ENCODE measurements at regions not wholly inside any gene's neighbourhood (a gene's known extent, or its start where the extent isn't known, plus 50 kb on each side); places are given as distances from the start of the nearest gene placed in this dataset.

DNA sequence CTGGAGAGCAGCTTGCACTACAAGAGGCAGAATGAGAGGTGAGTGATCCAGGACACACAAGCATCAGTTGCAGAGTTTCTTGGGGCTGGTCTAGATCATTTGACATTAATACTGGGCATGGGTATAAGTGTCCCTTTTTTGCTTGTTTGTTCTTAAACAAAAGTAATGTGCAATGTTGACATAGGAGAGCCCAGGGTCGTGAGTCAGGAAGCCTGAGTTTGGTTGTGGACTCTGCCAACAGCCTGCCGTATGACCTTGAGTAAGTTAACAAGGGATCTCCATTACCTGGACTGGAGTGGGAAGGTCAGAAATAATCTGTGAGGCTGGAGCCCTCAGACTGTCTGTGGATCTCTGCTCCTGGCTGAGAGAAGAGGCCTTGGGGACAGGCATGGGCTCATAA, 170.3 kb downstream of the KCNA5 start:
- no peak for TF ChIP-seq ZFX (IDR thresholded peaks at IDR 0.05)
- TF ChIP-seq, protein P1, sequence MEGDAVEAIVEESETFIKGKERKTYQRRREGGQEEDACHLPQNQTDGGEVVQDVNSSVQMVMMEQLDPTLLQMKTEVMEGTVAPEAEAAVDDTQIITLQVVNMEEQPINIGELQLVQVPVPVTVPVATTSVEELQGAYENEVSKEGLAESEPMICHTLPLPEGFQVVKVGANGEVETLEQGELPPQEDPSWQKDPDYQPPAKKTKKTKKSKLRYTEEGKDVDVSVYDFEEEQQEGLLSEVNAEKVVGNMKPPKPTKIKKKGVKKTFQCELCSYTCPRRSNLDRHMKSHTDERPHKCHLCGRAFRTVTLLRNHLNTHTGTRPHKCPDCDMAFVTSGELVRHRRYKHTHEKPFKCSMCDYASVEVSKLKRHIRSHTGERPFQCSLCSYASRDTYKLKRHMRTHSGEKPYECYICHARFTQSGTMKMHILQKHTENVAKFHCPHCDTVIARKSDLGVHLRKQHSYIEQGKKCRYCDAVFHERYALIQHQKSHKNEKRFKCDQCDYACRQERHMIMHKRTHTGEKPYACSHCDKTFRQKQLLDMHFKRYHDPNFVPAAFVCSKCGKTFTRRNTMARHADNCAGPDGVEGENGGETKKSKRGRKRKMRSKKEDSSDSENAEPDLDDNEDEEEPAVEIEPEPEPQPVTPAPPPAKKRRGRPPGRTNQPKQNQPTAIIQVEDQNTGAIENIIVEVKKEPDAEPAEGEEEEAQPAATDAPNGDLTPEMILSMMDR (conservative IDR thresholded peaks at IDR 0.05), result no peak
- H3K27ac ChIP-seq, result no peak overlapping the region

DNA sequence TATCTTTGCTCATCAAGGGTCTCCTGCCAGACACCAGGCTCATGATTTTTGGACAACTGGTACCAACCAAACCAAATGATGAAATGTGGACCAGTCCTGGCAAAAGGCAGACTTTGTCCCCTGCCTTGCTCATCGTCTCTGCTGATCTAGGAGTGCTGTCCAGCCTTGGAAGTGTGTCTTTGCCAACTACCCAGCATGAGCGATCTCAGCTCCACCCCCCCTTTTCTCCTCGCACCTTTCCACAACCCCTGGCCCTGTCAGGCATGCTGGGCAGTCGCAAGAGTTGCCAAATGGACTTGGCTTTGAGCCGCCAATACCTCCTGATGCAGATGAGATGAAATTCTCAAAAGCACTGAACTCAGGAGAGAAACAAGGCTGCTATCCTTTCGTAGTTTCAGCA, 174.3 kb downstream of the KCNA5 start:
- H3K27ac ChIP-seq, result no peak overlapping the region
- no peak for TF ChIP-seq ZFX (IDR thresholded peaks at IDR 0.05)
- TF ChIP-seq, protein P1 (conservative IDR thresholded peaks at IDR 0.05), result no peak

DNA sequence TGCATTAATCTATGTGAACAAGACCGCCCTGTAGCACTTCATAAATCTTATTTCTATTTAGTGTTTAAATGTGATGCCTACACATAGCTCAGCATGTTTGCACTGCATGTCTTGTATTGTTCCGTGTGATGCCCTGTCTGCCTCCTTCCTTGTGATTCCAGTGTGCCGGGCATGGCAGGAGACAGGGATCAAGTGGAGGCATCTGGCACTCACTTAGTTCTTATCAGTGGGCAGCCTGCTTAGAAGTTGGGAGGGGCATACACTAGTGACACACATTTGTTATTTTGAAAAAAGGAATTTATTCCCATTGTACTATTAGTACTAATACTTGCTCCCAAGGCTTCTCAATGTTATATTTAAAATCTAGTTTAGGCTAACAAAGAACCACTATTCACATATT, 176.4 kb downstream of the KCNA5 start:
- TF ChIP-seq, protein P1 (conservative IDR thresholded peaks at IDR 0.05), result no peak
- TF ChIP-seq ZFX (IDR thresholded peaks at IDR 0.05), result no peak
- H3K27ac ChIP-seq, result no peak overlapping the region

DNA sequence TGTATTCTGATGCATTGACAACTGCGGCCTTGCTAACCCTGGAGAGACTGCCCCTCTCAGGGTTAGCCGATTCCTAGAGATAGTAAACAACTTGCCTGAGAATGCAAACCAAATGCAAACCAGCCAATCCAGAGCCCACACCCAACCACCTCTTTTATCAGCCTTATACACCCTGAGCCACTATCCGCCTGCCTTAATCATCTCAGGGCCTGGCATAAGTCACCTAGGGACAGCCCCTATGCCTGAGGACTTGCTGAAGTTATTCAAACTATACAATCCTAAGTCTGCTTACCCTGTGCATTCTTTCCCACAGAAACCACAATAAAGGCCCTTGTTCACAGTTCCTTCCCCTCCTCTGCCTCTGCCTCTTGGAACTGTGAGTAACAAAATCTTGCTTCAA, 177.2 kb downstream of the KCNA5 start:
- TF ChIP-seq, protein P1 (conservative IDR thresholded peaks at IDR 0.05), result no peak
- TF ChIP-seq ZFX (IDR thresholded peaks at IDR 0.05), result no peak
- no peak overlapping the region for H3K27ac ChIP-seq

DNA sequence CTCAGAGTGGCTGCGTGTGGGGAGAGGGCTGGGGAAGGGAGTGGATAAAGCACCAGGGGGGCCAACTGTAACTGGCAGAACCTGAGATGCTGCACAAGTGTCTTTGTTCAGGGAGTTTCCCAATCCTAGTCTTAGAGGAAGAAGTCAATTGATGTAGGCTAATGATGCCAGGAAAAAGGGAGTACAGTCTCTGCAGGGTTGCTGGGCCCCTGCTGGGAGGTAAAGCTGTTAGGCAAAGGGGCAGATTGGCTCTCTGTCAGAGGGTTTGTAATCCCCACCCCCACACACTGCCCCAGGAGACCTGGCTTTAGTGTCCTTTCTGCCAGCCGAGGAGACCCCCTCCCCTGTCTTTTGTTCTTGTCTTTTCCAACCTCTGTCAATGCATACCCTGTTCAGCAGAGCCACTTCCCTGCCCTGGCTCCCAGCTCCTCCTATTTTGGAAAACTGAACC, 178.4 kb downstream of the KCNA5 start:
- no peak overlapping the region for H3K27ac ChIP-seq
- no peak for TF ChIP-seq ZFX (IDR thresholded peaks at IDR 0.05)
- TF ChIP-seq, protein P1 (conservative IDR thresholded peaks at IDR 0.05), result no peak

DNA sequence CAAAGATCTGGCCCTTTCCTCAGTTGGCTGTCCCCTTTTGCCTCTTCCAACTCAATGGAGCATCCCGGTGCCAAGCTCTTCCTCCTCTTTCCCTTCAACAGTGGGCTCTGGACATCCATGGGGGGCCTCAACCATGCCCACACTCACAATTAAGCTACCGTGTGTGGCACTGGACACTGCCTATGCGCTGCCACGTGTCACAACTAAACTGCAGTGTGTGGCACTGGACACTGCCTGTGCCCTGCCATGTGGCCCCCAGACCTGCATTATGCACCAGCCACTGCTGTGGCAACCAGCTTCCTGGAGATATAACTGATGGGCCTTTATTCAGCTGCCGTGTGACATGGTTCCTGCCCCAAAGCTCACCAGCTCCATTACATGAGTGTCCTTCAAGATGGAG, 179.1 kb downstream of the KCNA5 start:
- no peak overlapping the region for H3K27ac ChIP-seq
- TF ChIP-seq ZFX (IDR thresholded peaks at IDR 0.05), result no peak
- TF ChIP-seq, protein P1 (conservative IDR thresholded peaks at IDR 0.05), result no peak

DNA sequence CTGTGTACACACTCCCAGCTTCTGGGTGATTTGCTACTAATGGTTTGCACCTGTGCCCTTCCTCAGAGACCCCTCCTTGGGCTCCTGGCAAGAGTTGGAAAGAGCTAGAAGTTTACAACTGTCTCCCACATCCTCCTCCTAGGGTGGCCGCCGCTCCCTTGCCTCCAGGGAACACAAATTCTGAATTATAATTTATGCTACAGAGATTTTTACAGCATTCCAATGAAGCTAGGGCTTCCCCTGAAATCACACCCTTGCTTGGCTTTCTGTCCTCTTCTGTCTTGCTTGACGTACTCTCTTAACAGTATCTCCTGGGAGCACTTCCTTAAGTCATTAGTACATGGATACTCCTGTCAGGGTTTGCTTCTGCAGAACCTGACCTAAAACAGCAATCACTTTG, 180.2 kb downstream of the KCNA5 start:
- H3K27ac ChIP-seq, result no peak overlapping the region
- TF ChIP-seq ZFX (IDR thresholded peaks at IDR 0.05), result no peak
- TF ChIP-seq, protein P1 (conservative IDR thresholded peaks at IDR 0.05), result no peak

All from C4-2B (cell line).